Coronary artery (tissue), 2 donors: ENCODE measurements at regions not wholly inside any gene's neighbourhood (a gene's known extent, or its start where the extent isn't known, plus 50 kb on each side); places are given as distances from the start of the nearest gene placed in this dataset.

Experiments
- DNase-seq: peaks from one replicate; pipeline ENCODE4 v3.0.0-alpha.2; 2017; ENCODE audit warnings: low spot score
- H3K27ac ChIP-seq, 2 donors: fragments of 200-600 bp; sonication (generic); one replicate each; pipeline ENCODE4 v1.5.1; 2016 to 2019
- H3K4me3 ChIP-seq: fragments of 200-600 bp; sonication (generic); 2 replicates; pipeline ENCODE4 v1.5.1; 2016; ENCODE audit warnings: mild to moderate bottlenecking, moderate library complexity
- TF ChIP-seq, protein P1 (sequence below): fragments of 200-600 bp; sonication (generic); IDR thresholded peaks from one replicate; pipeline ENCODE4 v1.5.1; 2019; ENCODE audit warnings: antibody characterized with exemption

DNA sequence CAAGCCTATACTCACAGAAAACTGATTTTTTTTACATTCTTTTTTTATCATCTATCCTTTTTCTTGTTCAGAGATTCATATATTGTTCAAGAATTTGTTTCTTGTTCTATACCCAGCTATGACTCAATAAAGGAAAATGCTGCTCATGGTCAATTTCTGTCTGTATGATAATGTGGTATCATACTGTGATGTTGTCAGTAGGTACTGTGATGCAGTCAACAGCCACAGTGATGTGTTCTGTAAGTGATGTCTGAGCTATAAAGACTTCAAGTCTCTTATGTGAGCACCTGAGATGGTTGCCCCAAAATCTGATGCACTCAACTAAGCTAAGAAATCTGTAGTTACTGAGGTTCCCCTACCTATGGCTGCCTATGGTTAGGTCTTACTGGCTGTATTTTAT, 294.2 kb upstream of the GRIN3A start:
- H3K4me3 ChIP-seq = no peak overlapping the region
- H3K27ac ChIP-seq = no peak overlapping the region
- TF ChIP-seq, protein P1, sequence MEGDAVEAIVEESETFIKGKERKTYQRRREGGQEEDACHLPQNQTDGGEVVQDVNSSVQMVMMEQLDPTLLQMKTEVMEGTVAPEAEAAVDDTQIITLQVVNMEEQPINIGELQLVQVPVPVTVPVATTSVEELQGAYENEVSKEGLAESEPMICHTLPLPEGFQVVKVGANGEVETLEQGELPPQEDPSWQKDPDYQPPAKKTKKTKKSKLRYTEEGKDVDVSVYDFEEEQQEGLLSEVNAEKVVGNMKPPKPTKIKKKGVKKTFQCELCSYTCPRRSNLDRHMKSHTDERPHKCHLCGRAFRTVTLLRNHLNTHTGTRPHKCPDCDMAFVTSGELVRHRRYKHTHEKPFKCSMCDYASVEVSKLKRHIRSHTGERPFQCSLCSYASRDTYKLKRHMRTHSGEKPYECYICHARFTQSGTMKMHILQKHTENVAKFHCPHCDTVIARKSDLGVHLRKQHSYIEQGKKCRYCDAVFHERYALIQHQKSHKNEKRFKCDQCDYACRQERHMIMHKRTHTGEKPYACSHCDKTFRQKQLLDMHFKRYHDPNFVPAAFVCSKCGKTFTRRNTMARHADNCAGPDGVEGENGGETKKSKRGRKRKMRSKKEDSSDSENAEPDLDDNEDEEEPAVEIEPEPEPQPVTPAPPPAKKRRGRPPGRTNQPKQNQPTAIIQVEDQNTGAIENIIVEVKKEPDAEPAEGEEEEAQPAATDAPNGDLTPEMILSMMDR = no peak
- DNase-seq = no peak

DNA sequence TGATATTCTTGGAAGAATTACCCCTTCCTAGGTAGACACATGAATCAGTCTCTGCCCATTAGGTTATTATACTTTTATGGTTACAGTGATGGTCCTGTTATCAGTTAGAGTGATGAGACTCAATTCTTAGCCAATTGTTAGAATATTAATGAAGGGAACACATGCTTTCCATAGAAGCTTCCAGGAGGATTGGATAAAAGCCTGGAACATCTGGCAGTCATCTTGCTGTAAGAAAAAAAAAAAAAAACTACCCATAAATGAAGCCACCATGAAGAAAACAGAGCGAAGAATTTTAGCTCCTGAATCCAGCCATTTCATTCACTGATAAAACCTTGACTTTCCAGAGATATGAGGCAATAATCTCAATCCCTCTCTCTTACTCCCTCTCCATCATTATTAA, 262.5 kb upstream of the GRIN3A start:
- no peak for DNase-seq
- TF ChIP-seq, protein P1 = no peak
- Histone ChIP-seq H3K27ac (no peak overlapping the region), H3K4me3 (no peak overlapping the region)

DNA sequence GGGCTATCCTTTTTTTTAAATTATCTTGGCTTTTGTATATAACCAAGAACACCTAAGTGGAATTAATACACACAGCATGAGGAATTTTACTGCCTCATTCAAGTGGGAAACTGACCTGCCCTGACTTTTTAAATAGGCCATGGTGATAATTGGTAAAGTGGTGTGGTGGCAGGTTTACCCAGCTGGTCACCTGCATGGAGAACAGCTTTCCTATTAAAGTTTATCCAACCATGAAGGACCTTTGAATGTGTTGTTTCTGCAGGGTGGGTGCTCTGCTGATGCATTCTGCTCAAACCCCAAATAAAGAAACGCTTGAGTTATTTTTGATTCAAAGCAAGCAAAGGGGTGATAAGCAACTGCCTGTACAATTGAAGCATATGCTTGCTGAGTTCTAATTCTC, 261.0 kb upstream of the GRIN3A start:
- DNase-seq = no peak
- TF ChIP-seq, protein P1 = no peak
- no peak overlapping the region for H3K27ac ChIP-seq
- H3K4me3 ChIP-seq = no peak overlapping the region

DNA sequence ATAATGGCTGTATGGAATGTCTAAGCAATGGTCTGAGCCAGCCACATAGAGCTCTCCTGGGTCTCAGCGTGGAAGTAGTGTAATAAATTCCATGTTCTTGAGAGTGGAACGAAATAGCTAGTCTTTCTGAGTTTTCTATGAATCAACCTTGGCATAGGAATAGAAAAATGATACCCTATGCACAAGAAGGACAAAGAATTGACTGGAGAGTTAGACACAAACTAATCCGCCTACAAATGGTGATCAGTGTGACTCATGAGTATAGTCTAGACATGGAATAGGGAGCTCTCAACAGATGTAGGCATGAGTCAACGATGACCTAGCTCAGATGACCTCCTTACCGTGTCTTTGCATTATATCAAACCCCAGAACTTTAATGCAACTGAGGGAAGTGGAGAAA, 256.8 kb upstream of the GRIN3A start:
- TF ChIP-seq, protein P1 = no peak
- DNase-seq = no peak
- Histone ChIP-seq H3K27ac (no peak overlapping the region), H3K4me3 (no peak overlapping the region)

DNA sequence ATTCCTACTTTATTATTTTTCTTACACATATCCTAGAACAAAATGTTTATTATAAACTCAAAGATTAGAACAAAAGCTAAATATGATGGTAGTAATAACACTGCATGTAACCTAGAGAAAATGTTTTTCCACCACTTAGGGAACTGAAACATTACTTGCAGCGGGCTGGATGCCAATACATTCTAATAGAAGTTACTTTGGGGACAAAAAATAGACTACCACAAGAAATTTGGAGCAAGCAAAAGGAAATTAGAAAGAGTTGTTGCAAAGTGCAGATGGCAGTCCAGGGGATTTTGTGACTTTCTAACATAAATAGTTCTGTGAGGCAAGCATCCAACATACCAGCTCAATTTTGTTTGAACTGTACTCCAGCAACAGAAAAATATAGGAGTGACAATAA, 255.3 kb upstream of the GRIN3A start:
- no peak overlapping the region for H3K27ac ChIP-seq
- H3K4me3 ChIP-seq = no peak overlapping the region
- DNase-seq = no peak
- TF ChIP-seq, protein P1 = no peak

DNA sequence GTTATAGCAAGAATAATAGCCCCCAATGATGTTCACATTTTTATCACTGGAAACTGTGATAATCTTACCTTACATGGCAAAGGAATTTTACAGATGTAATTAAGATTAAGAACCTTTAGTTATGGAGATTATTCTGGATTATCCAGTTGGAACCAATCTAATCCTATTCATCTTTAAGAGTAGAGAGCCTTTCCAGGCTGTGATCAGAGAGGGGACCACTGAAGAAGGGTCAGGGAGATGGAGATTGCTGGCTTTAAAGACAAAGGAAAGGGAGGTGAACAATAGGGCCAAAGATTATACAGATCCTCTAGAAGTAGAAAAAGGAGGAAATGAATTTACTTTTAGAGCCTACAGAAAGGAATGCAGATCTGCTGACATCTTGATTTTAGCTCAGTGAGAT, 253.5 kb upstream of the GRIN3A start:
- no peak for DNase-seq
- no peak overlapping the region for H3K27ac ChIP-seq
- H3K4me3 ChIP-seq = no peak overlapping the region
- TF ChIP-seq, protein P1 = no peak

DNA sequence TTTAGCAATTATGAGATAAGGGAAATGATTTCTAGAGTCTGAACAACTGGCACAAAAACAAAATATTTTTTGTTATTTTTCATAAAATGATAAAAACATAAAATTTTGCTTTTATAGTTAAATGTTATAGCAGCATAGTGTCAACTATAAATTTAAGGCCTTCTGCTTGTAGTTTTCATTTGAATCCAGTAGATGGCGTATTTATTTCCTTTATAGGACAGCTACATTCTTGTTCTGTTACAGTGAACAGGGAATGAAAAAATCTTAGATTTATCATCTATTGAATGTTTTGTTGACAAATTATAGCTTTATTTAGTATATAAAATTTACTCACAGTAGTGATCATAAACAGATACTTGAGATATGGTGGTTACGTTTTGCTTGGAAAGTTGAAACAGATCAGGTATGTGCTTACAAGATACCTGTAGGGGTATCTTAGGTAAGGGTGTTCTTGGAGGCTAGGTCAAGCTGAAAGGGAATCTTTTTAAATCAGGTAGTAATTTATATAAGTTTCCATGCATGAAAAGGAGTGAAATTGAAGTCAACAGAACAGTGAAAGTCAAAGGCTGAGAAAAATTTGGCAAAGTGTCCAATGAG, 239.3 kb upstream of the GRIN3A start:
- Histone ChIP-seq H3K27ac (no peak overlapping the region), H3K4me3 (no peak overlapping the region)
- TF ChIP-seq, protein P1 = peak; percentile 16
- no peak for DNase-seq
